ENCODE measurements at regions not wholly inside any gene's neighbourhood (a gene's known extent, or its start where the extent isn't known, plus 50 kb on each side); places are given as distances from the start of the nearest gene placed in this dataset.

GRCh38 chr5:28808967-28809810 lies 1770.8 kb upstream of the CDH9 start:
- TF ChIP-seq GATA2 (IDR thresholded peaks at IDR 0.05; ENCODE audit: low read depth, low read length), result no peak
- no peak for TF ChIP-seq GATA3 (IDR thresholded peaks at IDR 0.05; ENCODE audit: low read depth, low read length)
